ENCODE measurements at regions not wholly inside any gene's neighbourhood (a gene's known extent, or its start where the extent isn't known, plus 50 kb on each side); places are given as distances from the start of the nearest gene placed in this dataset.
"Not testable (repeated sequence)": the region's sequence is repeated elsewhere in the genome, so short reads cannot be mapped to it uniquely, and the experiment has no call there.

DNA sequence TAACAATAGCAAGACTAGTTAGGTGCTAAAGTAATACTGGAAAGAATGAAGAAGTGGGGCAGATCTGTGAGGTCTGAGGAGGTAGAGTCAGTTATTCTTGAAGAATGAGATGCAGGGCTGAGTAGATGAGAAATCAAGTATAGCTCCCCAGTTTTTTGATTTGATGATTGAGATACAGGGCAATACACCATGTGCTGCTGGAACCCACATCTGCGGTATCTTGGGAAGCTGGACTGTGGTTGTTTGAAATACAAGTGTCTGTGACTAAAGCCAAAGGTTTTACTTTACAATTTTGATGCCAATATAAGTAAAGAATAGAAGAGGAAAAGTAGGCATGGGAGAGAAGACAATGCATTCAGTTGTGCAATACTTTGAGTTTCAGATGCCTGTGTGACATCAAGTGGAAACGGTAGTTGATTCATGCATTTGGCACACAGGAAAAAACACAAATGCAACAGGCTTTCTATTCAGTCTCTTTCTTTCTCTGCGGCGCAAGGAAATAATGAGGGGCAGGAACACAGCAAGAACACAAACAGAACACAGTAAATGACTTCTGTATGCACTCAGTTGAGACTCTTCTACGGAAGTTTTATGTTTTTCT is 190.2 kb upstream of the SLC38A2 start:
- no peak for DNase-seq

GRCh38 chr12:46561769-46562624 is 189.4 kb upstream of the SLC38A2 start:
- DNase-seq = not testable (repeated sequence)

DNA sequence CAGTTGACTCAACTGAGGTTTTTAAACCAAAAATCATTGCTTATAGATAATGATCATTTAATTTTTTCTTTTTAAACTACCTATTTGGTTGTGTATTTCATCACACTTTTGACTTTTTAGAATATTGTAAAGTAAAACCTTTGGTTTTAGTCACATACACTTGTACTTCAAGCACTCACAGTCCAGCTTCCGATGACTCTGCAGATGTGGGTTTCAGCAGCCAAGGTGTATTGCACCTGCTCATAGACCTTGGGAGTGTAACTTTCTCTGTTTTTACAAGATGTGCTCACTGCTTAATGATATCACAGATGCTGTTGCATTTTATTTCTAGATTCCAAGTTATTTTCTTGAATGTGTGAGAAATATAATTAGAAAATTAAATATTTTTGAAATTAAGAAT is 188.3 kb upstream of the SLC38A2 start:
- DNase-seq = no peak

DNA sequence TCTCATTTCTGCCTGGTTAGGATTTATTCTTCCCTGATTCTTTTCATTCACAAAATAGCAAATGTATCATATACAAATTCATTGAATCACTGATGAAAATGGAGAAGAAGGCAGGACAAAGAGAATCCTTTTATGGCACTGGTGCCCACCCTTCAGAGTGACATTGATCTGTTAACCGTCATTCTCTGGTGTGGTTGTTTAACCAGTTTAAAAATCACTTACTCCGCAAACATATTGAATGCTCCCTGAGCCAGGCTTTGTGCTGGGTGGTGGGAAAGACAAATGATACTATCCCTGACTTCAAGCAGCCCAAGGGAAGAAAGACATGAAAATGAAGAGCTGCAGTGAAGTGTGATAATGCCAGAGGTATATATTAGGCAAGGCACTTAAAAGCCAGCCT is 187.5 kb upstream of the SLC38A2 start:
- no peak for DNase-seq

DNA sequence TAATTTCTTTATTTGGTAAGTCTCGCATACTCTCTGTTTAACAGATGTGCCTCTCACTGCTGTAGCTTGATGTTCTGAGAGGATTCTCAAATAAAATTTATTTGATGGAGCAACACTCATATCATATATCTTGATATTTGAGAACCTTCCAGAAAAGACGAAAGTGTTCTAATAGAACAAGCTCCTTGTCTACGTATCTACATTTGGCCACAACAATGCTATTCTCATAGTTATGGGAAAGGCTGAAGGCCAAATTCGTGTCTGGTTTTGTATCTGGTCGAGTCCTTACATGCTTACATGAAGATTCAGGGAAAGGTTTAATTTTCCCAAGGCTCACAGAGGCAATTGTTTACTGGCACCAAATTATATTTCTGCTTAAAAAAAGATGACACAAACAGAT is 186.7 kb upstream of the SLC38A2 start:
- DNase-seq = no peak

DNA sequence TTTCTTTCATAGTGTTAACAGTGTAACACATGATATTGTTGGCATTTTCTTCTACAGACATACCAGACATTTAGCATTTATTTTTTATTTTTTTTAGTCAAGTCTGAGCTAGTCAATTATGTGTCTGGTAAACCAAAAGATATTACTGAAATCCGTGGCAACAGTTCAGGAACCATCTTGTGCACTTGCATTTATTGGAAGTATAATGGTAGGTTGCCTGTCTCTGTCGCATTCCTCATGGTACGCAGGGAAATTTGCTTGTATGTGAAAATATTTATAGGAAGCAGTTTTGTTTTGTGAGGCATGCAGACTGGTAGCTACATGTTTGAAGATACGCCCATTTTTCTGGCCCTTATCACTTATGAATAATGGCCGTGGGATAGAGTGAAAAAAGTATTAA is 186.1 kb upstream of the SLC38A2 start:
- no peak for DNase-seq

DNA sequence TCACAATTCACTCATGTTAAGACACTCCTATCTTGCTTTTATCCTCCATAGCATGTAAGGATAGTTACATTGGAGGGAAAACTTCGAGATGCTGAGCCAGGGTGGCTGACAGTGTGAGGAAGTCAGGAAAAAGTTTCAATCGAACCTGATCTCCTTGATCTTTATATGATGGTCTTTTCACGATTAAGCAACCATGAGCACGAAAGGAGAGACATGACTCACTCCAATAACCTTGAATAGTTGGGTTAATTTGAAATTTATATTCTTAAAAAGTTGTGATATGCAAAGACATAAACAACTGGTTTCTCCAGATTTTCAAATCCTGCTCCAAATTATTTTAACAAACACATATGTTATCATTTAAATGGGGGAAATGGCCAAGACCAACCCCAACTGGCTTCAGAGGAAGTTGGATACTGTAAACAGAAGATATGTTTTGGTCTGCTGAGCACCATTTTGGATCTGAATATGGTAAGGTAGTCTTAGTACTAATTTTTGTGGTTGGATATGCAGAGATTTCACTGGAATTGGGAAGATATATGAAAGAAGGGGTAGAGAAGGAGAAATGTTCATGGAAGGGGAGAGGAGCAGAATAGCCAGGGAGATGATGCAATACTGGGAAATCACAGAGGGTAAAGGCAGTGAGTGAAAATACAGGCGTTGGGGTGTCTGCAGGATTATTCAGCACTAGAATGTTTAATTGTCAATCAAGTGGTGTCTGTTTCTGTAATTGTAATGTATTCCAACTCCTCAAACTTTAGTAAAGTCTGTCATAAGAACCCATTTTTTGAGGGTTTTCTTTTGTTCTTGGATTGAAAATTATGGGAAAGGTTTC is 185.2 kb upstream of the SLC38A2 start:
- DNase-seq = no peak

DNA sequence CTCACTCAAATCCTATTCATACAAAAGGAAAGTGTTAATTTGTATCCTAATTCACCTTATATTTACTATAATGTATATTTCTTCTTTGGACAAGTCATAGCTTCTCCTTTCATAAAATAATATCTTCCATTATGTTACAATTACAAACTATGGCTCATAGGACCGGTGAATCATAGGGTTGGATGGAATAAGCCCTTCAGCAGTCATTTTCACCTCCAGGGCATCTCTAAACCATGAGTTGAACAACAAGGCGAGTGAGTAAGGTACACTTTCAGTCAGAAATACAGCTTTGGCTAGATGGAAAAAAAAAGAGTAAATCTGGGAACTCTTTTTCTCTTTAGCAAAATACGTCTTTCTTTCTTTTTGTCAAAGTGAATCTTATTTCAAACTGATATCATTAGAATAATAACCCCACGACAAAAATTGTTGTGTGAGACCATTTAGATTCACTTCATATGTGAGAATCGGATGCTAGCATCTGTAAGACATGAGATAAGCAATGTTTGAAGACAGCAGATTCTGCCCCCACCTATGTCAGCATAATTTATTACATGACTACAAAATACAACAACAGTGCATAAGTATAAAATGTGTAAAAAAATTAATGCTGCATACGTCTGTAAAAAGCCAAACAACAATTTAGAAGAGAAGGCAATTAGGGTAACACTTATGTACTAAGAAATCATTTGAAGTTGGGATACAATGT is 184.4 kb upstream of the SLC38A2 start:
- no peak for DNase-seq

- DNase-seq = no peak
These were observed 183.6 kb upstream of the SLC38A2 start for GRCh38 chr12:46556105-46556559.

- DNase-seq = no peak
These were observed 182.9 kb upstream of the SLC38A2 start for GRCh38 chr12:46555406-46555852.

- DNase-seq = no peak
These were observed 181.9 kb upstream of the SLC38A2 start for GRCh38 chr12:46554460-46554859.

DNA sequence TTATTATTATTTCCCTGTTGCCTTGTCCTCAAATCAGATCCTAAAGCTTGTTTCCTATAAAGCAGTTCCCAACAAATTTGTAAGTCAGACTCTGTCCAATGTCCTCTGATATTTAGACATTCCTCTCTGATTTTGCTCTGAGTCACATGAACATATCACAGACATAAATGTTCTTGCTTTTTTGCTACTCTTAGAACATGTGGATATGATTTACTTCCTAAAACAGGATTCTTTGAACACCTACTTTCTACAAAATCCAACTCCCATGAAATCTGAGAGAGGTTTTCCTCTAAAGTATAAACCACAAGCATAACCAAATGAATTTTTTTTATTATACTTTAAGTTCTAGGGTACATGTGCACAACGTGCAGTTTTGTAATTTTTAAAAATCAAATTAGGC is 181.3 kb upstream of the SLC38A2 start:
- DNase-seq = no peak

- DNase-seq = no peak
These were observed 180.7 kb upstream of the SLC38A2 start for GRCh38 chr12:46553266-46553665.

DNA sequence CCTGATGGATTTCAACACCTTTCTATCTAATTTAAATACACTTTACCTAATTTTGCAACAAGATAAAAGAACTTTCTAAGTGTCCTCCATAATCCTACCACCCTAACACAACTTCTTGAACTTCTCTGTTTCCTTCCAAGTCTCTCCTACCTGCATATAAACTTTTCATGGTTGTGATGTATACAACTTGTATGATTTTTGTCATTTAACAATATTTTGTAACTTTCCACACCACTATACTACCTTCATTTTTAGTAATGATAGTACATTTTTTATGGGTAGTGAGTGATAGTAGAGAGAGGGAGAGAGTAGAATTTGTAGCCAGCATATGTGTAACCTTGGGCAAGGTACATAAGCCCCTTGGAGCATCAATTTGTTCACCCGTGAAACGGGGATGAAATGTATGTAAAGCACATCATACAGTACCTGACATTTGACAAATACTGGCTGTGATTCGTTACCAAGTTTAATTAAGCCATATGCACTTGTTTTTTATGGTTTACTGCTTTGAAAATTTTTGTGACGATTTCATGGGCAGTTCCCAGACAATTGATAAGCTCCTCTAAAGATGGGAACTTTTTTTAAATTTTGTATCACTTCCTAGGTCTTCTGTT is 177.8 kb upstream of the SLC38A2 start:
- no peak for DNase-seq

GRCh38 chr12:46549527-46550265 is 177.1 kb upstream of the SLC38A2 start:
- DNase-seq = no peak

DNA sequence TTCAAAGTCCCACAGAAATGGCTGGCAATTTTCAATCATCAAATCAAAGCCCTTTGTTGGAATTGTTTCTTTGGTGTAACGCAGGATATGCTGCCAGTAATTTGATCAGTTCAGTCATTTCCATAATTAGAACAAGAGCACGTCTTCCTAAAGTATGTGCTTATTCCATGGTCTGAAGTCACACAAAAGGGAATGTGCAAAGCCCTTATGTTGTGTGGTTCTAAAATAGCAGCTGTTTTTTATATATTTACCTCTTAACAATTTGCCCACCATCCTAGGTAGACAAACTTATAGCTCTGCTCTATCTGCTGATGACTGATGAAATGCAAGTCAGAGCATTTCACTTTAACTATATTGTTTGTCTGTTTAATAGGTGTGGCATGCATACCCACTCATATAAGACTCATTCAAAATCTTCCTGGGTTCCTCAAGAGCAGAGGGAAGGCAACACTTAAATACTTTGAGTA is 176.1 kb upstream of the SLC38A2 start:
- DNase-seq = no peak

DNA sequence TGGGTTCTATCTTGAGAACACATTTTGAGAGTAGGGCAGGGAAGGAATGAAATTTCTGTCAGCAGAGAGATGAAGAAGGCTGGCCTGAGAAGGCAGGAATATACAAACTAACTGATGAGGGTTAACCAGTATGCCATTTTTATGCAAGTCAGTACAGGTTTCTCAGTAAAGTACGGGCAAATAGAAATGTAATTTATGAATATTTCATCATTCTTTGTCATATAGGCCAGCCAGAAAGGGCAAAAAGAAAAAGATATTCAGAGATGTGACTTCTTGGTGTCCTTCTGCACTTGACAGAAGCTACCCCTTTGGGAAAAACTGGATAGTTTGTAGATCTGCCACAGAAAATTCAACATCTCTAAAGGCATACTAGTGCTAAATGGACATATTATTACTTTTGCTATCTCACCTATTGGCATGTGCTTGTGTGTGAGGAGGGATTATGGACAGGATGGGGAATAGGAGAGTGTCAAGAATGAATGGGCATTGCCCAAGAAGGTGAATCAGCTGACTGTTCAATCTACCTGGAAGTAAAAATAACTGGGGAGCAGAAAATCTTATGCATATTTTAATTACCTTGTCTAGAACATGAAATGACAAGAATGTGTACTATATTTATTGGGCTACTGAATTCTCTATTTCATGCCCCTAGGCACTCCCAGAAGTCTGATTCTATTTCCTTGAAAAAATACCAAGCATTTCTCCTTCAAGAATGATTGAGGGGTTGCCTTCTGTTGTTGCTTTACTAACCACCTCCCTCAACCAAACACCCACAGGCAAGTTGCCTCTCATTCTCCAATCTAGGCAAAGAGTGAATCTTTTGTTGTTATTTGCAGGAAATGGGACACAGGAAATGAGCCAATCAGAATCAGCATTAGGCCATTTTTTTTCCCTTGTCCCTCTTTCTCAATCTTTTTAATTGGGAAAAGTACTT is 175.1 kb upstream of the SLC38A2 start:
- DNase-seq = no peak

DNA sequence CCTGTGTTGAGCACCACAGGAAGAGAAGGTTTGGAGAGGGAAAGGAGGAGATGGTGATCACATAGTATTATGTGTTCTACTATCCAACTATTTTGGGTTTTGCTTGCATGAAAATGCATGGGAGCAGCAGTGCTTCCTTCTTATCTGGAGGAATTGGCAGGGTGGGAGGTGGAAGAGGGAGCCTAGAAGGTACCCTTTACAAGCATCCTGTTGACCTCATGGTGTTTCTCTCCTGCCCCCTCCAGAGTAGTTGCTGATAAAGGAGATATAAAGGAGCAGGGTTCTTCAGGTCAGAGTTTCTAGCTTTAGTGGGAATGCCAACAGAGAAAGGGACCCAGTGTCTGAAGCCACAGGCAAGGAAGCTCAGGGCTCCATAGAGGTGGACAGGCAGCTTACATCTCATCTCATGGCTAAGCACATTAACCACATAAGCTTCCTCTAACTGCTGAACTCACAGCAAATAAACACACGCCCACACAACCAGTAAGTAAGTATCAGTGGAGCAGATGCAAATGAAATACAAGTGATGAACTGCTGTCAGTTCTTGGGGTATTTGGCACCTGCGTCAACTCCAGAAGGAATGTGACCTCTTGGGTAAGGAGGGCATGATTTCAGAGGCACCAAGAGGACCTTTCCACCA is 174.2 kb upstream of the SLC38A2 start:
- no peak for DNase-seq

GRCh38 chr12:46543378-46543795 is 170.8 kb upstream of the SLC38A2 start:
- not testable (repeated sequence) for DNase-seq

GRCh38 chr12:46538976-46539375 is 166.4 kb upstream of the SLC38A2 start:
- DNase-seq = no peak

Measured in activated T-cell treated with anti-CD3 and anti-CD28 coated beads, Interleukin-2, amount 50 U/mL, for 1 hour (primary cell).